CD4-positive, alpha-beta T cell treated with Interleukin-15 for 4 hours (primary cell): ENCODE measurements at regions not wholly inside any gene's neighbourhood (a gene's known extent, or its start where the extent isn't known, plus 50 kb on each side); places are given as distances from the start of the nearest gene placed in this dataset.

ENCODE experiments used
- DNase-seq: peaks from one replicate; pipeline ENCODE4 v3.0.0-alpha.2; 2020; ENCODE audit warnings: low spot score

- no peak for DNase-seq
These were observed 130.9 kb downstream of the EMX2 start for GRCh38 chr10:117673230-117674010.

- DNase-seq = no peak
These were observed 131.7 kb downstream of the EMX2 start for GRCh38 chr10:117674201-117674600.

- no peak for DNase-seq
These were observed 132.1 kb downstream of the EMX2 start for GRCh38 chr10:117674646-117675045.

- no peak for DNase-seq
These were observed 133.0 kb downstream of the EMX2 start for GRCh38 chr10:117675514-117676055.

GRCh38 chr10:117677239-117677638, 134.7 kb downstream of the EMX2 start:
- DNase-seq = no peak

GRCh38 chr10:117677890-117678500, 135.4 kb downstream of the EMX2 start:
- no peak for DNase-seq

GRCh38 chr10:117680601-117681000, 138.1 kb downstream of the EMX2 start:
- no peak for DNase-seq

GRCh38 chr10:117681104-117681503, 138.6 kb downstream of the EMX2 start:
- DNase-seq = no peak

- DNase-seq = no peak
These were observed 141.6 kb downstream of the EMX2 start for GRCh38 chr10:117684046-117684610.

- no peak for DNase-seq
These were observed 142.2 kb downstream of the EMX2 start for GRCh38 chr10:117684672-117685211.

GRCh38 chr10:117685431-117685830, 142.9 kb downstream of the EMX2 start:
- DNase-seq = no peak

GRCh38 chr10:117686606-117687005, 144.1 kb downstream of the EMX2 start:
- DNase-seq = no peak

- DNase-seq = no peak
These were observed 145.8 kb downstream of the EMX2 start for GRCh38 chr10:117688358-117688757.

GRCh38 chr10:117689566-117689965, 147.0 kb downstream of the EMX2 start:
- DNase-seq = no peak

- DNase-seq = no peak
These were observed 147.8 kb downstream of the EMX2 start for GRCh38 chr10:117690359-117690758.

- no peak for DNase-seq
These were observed 151.6 kb downstream of the EMX2 start for GRCh38 chr10:117694190-117694589.

GRCh38 chr10:117697402-117697801, 154.9 kb downstream of the EMX2 start:
- no peak for DNase-seq

GRCh38 chr10:117698809-117699208, 156.3 kb downstream of the EMX2 start:
- DNase-seq = no peak

GRCh38 chr10:117699436-117700075, 157.0 kb downstream of the EMX2 start:
- DNase-seq = no peak

GRCh38 chr10:117710181-117710798, 167.7 kb downstream of the EMX2 start:
- DNase-seq = no peak

GRCh38 chr10:117716889-117717288, 174.3 kb downstream of the EMX2 start:
- DNase-seq = no peak
